Endothelial cell of umbilical vein (primary cell): ENCODE measurements at regions not wholly inside any gene's neighbourhood (a gene's known extent, or its start where the extent isn't known, plus 50 kb on each side); places are given as distances from the start of the nearest gene placed in this dataset.

ENCODE experiments used
- BruUV-seq: library from RNA; stranded (reverse); fragments of 400-500 nt; replicated peaks from 2 replicates; lab custom pipeline; 2021; lab: Mats Ljungman, UMichigan
- CTCF ChIA-PET: fragments of 300-600, 350-600 bp; sonication (Branson Sonifier 250); formaldehyde crosslinking; loops from one replicate; lab custom pipeline; 2021; ENCODE audit warnings: antibody characterized with exemption, inconsistent platforms; lab: Charles Lee
- POLR2A ChIA-PET: fragments of 300-600, 350-600 bp; sonication (Branson Sonifier 250); formaldehyde crosslinking; loops from one replicate; lab custom pipeline; 2021; ENCODE audit warnings: antibody characterized with exemption, inconsistent platforms; lab: Charles Lee
- DNase-seq: peaks from one replicate; pipeline ENCODE4 v3.0.0-alpha.2; 2011; ENCODE audit warnings: low read depth, low spot score
- FAIRE-seq: peaks from 2 replicates; lab custom pipeline; 2011; peaks lifted over from hg19 to GRCh38; lab: Jason Lieb, UNC
- H2AFZ ChIP-seq: 2 replicates; pipeline ENCODE4 v1.6.0; 2012; ENCODE audit warnings: low read depth, low read length, control low read depth, inconsistent platforms
- H3K27ac ChIP-seq: 2 replicates; pipeline ENCODE4 v1.5.1; 2011; ENCODE audit warnings: low read depth, mild to moderate bottlenecking, control low read depth, low read length, moderate library complexity; ENCODE audit not compliant: insufficient read depth
- H3K27me3 ChIP-seq, 2 experiments: 2 replicates each; pipeline versions ENCODE4 v1.6.0 to v1.6.1; 2011; ENCODE audit warnings: low read length in 2 of 2, mixed read lengths in 1 of 2; ENCODE audit not compliant: control insufficient read depth in 2 of 2, insufficient read depth in 2 of 2
- H3K36me3 ChIP-seq, 2 experiments: 2 replicates in 1 of 2; 3 replicates in 1 of 2; pipeline ENCODE4 v1.5.1; 2011; ENCODE audit warnings: low read length in 2 of 2, mild to moderate bottlenecking in 1 of 2, moderate library complexity in 1 of 2; ENCODE audit not compliant: control insufficient read depth in 2 of 2, insufficient read depth in 2 of 2; ENCODE audit errors: extremely low read depth in 1 of 2
- H3K4me1 ChIP-seq: 3 replicates; pipeline ENCODE4 v1.5.1; 2011; ENCODE audit warnings: mild to moderate bottlenecking, low read length; ENCODE audit not compliant: control insufficient read depth, insufficient read depth; ENCODE audit errors: extremely low read depth
- H3K4me2 ChIP-seq: 2 replicates; pipeline ENCODE4 v1.6.1; 2011; ENCODE audit warnings: low read length, control low read depth, mixed read lengths; ENCODE audit not compliant: insufficient read depth
- H3K4me3 ChIP-seq, 3 experiments: fragments of 200-600 bp in 1 of 3; sonication (generic), shearing (Covaris generic) in 1 of 3; replicated peaks in 1 of 3; 2 replicates each; pipeline ENCODE4 v1.5.1; 2011 to 2016; ENCODE audit warnings: control low read depth in 3 of 3, low read length in 3 of 3, mild to moderate bottlenecking in 2 of 3, inconsistent platforms in 1 of 3, low read depth in 1 of 3, moderate library complexity in 1 of 3; ENCODE audit not compliant: insufficient read depth in 1 of 3
- H3K79me2 ChIP-seq: 2 replicates; pipeline ENCODE4 v1.6.0; 2012; ENCODE audit warnings: low read length, inconsistent platforms; ENCODE audit not compliant: control insufficient read depth, insufficient read depth
- H3K9ac ChIP-seq: replicated peaks from 2 replicates; pipeline ENCODE3; 2011; ENCODE audit warnings: low read length, control low read depth; ENCODE audit not compliant: insufficient read depth; ENCODE audit errors: extremely low read depth
- H3K9me1 ChIP-seq: replicated peaks from 3 replicates; pipeline ENCODE4 v1.6.0; 2011; ENCODE audit warnings: mild to moderate bottlenecking, low read length; ENCODE audit not compliant: control insufficient read depth, insufficient read depth; ENCODE audit errors: extremely low read depth
- H3K9me3 ChIP-seq: replicated peaks from 2 replicates; pipeline ENCODE4 v1.5.1; 2012; ENCODE audit warnings: low read length, inconsistent platforms; ENCODE audit not compliant: control insufficient read depth, insufficient read depth
- H4K20me1 ChIP-seq: replicated peaks from 2 replicates; pipeline ENCODE3; 2011; ENCODE audit warnings: mild to moderate bottlenecking, low read length; ENCODE audit not compliant: control insufficient read depth, insufficient read depth; ENCODE audit errors: extremely low read depth
- EZH2 ChIP-seq: IDR thresholded peaks from 2 replicates; pipeline ENCODE4 v1.6.1; 2012; ENCODE audit warnings: borderline replicate concordance, low read depth, mild to moderate bottlenecking, moderate library complexity, low read length, inconsistent platforms; ENCODE audit not compliant: severe bottlenecking
- FOS ChIP-seq: IDR thresholded peaks from 2 replicates; pipeline ENCODE4 v1.6.1; 2011; ENCODE audit warnings: mild to moderate bottlenecking, low read length, moderate library complexity, borderline replicate concordance; ENCODE audit not compliant: insufficient read depth
- GATA2 ChIP-seq: IDR thresholded peaks from 2 replicates; pipeline ENCODE4 v1.7.0; 2011; ENCODE audit warnings: low read depth, mild to moderate bottlenecking, moderate library complexity, mixed read lengths, low read length; ENCODE audit not compliant: insufficient read length, insufficient read depth
- JUN ChIP-seq: IDR thresholded peaks from 2 replicates; pipeline ENCODE4 v1.6.1; 2011; ENCODE audit warnings: borderline replicate concordance, low read depth; ENCODE audit not compliant: insufficient read length, insufficient read depth
- MAX ChIP-seq: IDR thresholded peaks from 2 replicates; pipeline ENCODE4 v1.6.1; 2011; ENCODE audit not compliant: insufficient read depth, insufficient read length
- POLR2A ChIP-seq: IDR thresholded peaks from 2 replicates; pipeline ENCODE4 v1.6.1; 2012; ENCODE audit warnings: low read depth, mild to moderate bottlenecking, control low read depth, low read length
- POLR2AphosphoS5 ChIP-seq: IDR thresholded peaks from 2 replicates; pipeline ENCODE4 v1.6.1; 2012; ENCODE audit warnings: low read depth, mild to moderate bottlenecking, control low read depth, low read length, moderate library complexity; ENCODE audit not compliant: insufficient read depth
- dilution Hi-C: fragments of 300-500 bp; cut with MboI; formaldehyde crosslinking; loops from one replicate; pipeline ENCODE4 v1.15.0; 2019; ENCODE audit warnings: low sequenced_read_pairs; ENCODE audit not compliant: extremely low pct_ligation_motif_present
- intact Hi-C: fragments of 100-400 bp; cut with micrococcal nuclease; formaldehyde crosslinking; loops from one replicate; pipeline ENCODE4 v1.10.0; 2022
- TF ChIP-seq, protein P1 (sequence below), 2 donors: IDR thresholded peaks; 1 replicate in 1 of 2; 2 replicates in 1 of 2; pipeline ENCODE4 v1.5.1; 2011; ENCODE audit warnings: low read length in 2 of 2, mild to moderate bottlenecking in 2 of 2, moderate library complexity in 2 of 2, control low read depth in 1 of 2, inconsistent platforms in 1 of 2, low read depth in 1 of 2; ENCODE audit not compliant: insufficient read depth in 1 of 2; ENCODE audit errors: extremely low read depth in 1 of 2

GRCh38 chr10:88066876-88067275 is 203.5 kb downstream of the PTEN start:
- Histone ChIP-seq H3K4me3 (no peak overlapping the region), H3K9me1 (no peaks in the 10 kb centered on the region), H3K9ac (no peak overlapping the region), H3K9me3 (no peaks in the 10 kb centered on the region), H3K27me3 (no peaks in the 10 kb centered on the region), H3K36me3 (no peaks in the 10 kb centered on the region), H3K27ac (no peak overlapping the region), H3K4me2 (no peak overlapping the region), H4K20me1 (no peaks in the 10 kb centered on the region), H2AFZ (no peak overlapping the region), H3K79me2 (no peaks in the 10 kb centered on the region), H3K4me1 (peaks cover 9% of the 10 kb centered on the region)
- no peak for FAIRE-seq
- dilution Hi-C loops (no loop called here), intact Hi-C loops (no loop called here)
- TF ChIP-seq MAX: no peak
- TF ChIP-seq, protein P1, sequence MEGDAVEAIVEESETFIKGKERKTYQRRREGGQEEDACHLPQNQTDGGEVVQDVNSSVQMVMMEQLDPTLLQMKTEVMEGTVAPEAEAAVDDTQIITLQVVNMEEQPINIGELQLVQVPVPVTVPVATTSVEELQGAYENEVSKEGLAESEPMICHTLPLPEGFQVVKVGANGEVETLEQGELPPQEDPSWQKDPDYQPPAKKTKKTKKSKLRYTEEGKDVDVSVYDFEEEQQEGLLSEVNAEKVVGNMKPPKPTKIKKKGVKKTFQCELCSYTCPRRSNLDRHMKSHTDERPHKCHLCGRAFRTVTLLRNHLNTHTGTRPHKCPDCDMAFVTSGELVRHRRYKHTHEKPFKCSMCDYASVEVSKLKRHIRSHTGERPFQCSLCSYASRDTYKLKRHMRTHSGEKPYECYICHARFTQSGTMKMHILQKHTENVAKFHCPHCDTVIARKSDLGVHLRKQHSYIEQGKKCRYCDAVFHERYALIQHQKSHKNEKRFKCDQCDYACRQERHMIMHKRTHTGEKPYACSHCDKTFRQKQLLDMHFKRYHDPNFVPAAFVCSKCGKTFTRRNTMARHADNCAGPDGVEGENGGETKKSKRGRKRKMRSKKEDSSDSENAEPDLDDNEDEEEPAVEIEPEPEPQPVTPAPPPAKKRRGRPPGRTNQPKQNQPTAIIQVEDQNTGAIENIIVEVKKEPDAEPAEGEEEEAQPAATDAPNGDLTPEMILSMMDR (IDR thresholded peaks at IDR 0.05; ENCODE audit: extremely low read depth in 1 of 2, insufficient read depth in 1 of 2, low read depth in 1 of 2, low read length in 2 of 2): no peak
- TF ChIP-seq FOS: no peak
- no peak for TF ChIP-seq GATA2
- no peak for TF ChIP-seq EZH2
- TF ChIP-seq JUN: no peak
- TF ChIP-seq POLR2A: no peak
- no peak for TF ChIP-seq POLR2AphosphoS5
- ChIA-PET CTCF (no interaction called here), POLR2A (no interaction called here)
- no peak for DNase-seq
- no TSS peak for BruUV-seq
